HepG2 (cell line): ENCODE measurements at regions not wholly inside any gene's neighbourhood (a gene's known extent, or its start where the extent isn't known, plus 50 kb on each side); places are given as distances from the start of the nearest gene placed in this dataset.

Source experiments
- ATAC-seq: fragments of 200-7000 bp; cut with Tn5 transposase; 3 replicates; pipeline ENCODE4 v1.9.1; 2020; ENCODE audit warnings: mild to moderate bottlenecking, moderate library complexity
- BruUV-seq: library from RNA; stranded (reverse); fragments of 400-500 nt; replicated peaks from 2 replicates; lab custom pipeline; 2021; lab: Mats Ljungman, UMichigan
- CTCF ChIA-PET: fragments of 300-600 bp; formaldehyde crosslinking; extraction: SDS; loops from one replicate; lab custom pipeline; 2021; ENCODE audit warnings: low total read pairs, inconsistent platforms, low intra/inter-chr PET ratio; lab: Yijun Ruan, JAX
- POLR2A ChIA-PET: fragments of 350-600 bp; sonication (Branson Sonifier 250); formaldehyde crosslinking; loops from one replicate; lab custom pipeline; 2020; ENCODE audit warnings: antibody characterized with exemption, inconsistent platforms; lab: Yijun Ruan, JAX
- DNase-seq: peaks from one replicate; pipeline ENCODE4 v3.0.0-alpha.2; 2015; ENCODE audit warnings: low spot score
- FAIRE-seq: peaks from 3 replicates; lab custom pipeline; 2011; peaks lifted over from hg19 to GRCh38; lab: Jason Lieb, UNC
- H2AFZ ChIP-seq: one replicate; pipeline ENCODE4 v1.6.1; 2011; ENCODE audit warnings: low read length, inconsistent platforms
- H3K27ac ChIP-seq: fragments of 300-600 bp; 3 replicates; pipeline ENCODE4 v1.8.0; 2011; ENCODE audit warnings: mixed run types, mild to moderate bottlenecking, mixed read lengths, low read length, inconsistent platforms; ENCODE audit not compliant: insufficient read depth; ENCODE audit errors: extremely low read length
- H3K27me3 ChIP-seq, 2 experiments: fragments of 200-600 bp in 1 of 2; 2 replicates in 1 of 2; 3 replicates in 1 of 2; pipeline versions ENCODE4 v1.6.0 to v1.8.0; 2011; ENCODE audit warnings: low read length in 2 of 2, mild to moderate bottlenecking in 2 of 2, moderate library complexity in 2 of 2, inconsistent platforms in 1 of 2; ENCODE audit not compliant: insufficient read depth in 2 of 2, control insufficient read depth in 1 of 2
- H3K36me3 ChIP-seq, 2 experiments: fragments of 200-600 bp in 1 of 2; replicated peaks in 1 of 2; 2 replicates in 1 of 2; 3 replicates in 1 of 2; pipeline versions ENCODE4 v1.5.1 to v1.8.0; 2011; ENCODE audit warnings: low read length in 2 of 2, inconsistent platforms in 1 of 2; ENCODE audit not compliant: insufficient read depth in 2 of 2, control insufficient read depth in 1 of 2
- H3K4me1 ChIP-seq: 2 replicates; pipeline ENCODE4 v1.5.1; 2012; ENCODE audit warnings: low read length, inconsistent platforms; ENCODE audit not compliant: insufficient read depth
- H3K4me2 ChIP-seq: 2 replicates; pipeline ENCODE4 v1.6.0; 2011; ENCODE audit warnings: low read depth, low read length, inconsistent platforms
- H3K4me3 ChIP-seq, 3 experiments: fragments of 200-600 bp in 1 of 3; sonication (generic), shearing (Covaris generic) in 1 of 3; replicated peaks in 1 of 3; 2 replicates each; pipeline ENCODE4 v1.5.1; 2011 to 2016; ENCODE audit warnings: low read length in 3 of 3, inconsistent platforms in 2 of 3, low read depth in 2 of 3, mild to moderate bottlenecking in 2 of 3, control low read depth in 1 of 3, mixed read lengths in 1 of 3; ENCODE audit not compliant: insufficient read depth in 1 of 3
- H3K79me2 ChIP-seq: one replicate; pipeline ENCODE4 v1.6.1; 2011; ENCODE audit warnings: low read length, inconsistent platforms; ENCODE audit not compliant: insufficient read depth
- H3K9ac ChIP-seq: 2 replicates; pipeline ENCODE4 v1.6.0; 2011; ENCODE audit warnings: mild to moderate bottlenecking, low read depth, low read length, inconsistent platforms; ENCODE audit not compliant: insufficient read depth
- H3K9me3 ChIP-seq: 2 replicates; pipeline ENCODE4 v1.5.1; 2012; ENCODE audit warnings: mild to moderate bottlenecking, low read length
- H4K20me1 ChIP-seq: 2 replicates; pipeline ENCODE4 v1.6.0; 2011; ENCODE audit warnings: inconsistent platforms, mild to moderate bottlenecking, low read length, moderate library complexity; ENCODE audit not compliant: insufficient read depth
- E2F2 ChIP-seq: sonication (generic); formaldehyde crosslinking; IDR thresholded peaks from 2 replicates; pipeline ENCODE4 v1.4.0; 2020; ENCODE audit warnings: missing genetic modification reagents, borderline replicate concordance
- KIAA2018 ChIP-seq: sonication (generic); formaldehyde crosslinking; IDR thresholded peaks from 2 replicates; pipeline ENCODE4 v1.5.0; 2020; ENCODE audit warnings: mild to moderate bottlenecking, missing genetic modification reagents, borderline replicate concordance
- NR2F6 ChIP-seq, 2 experiments: IDR thresholded peaks; 2 replicates each; pipeline ENCODE4 v1.6.1; 2016; ENCODE audit warnings: antibody characterized with exemption in 1 of 2, mild to moderate bottlenecking in 1 of 2
- ZNF18 ChIP-seq: sonication (generic); formaldehyde crosslinking; IDR thresholded peaks from 2 replicates; pipeline ENCODE4 v1.8.0; 2022; ENCODE audit warnings: mild to moderate bottlenecking, missing genetic modification reagents; ENCODE audit not compliant: insufficient replicate concordance
- WGBS: methylation state at CpG from one replicate; pipeline ENCODE4 v1.1.6; 2017; ENCODE audit warnings: low lambda C conversion rate; 5-methylcytosine and 5-hydroxymethylcytosine counted together
- in situ Hi-C: cut with HindIII; loops from 2 replicates; pipeline ENCODE4 v1.10.0; 2017; ENCODE audit warnings: low pct_unique_long_range_greater_than_20kb; ENCODE audit not compliant: extremely low pct_ligation_motif_present
- intact Hi-C: fragments of 100-400 bp; cut with micrococcal nuclease; formaldehyde crosslinking; loops from one replicate; pipeline ENCODE4 v1.10.0; 2022; ENCODE audit not compliant: unreplicated experiment
- TF ChIP-seq, protein P1 (sequence below): sonication (generic); formaldehyde crosslinking; IDR thresholded peaks from 2 replicates; pipeline ENCODE4 v1.5.1; 2020; ENCODE audit warnings: mild to moderate bottlenecking, missing genetic modification reagents, borderline replicate concordance

DNA sequence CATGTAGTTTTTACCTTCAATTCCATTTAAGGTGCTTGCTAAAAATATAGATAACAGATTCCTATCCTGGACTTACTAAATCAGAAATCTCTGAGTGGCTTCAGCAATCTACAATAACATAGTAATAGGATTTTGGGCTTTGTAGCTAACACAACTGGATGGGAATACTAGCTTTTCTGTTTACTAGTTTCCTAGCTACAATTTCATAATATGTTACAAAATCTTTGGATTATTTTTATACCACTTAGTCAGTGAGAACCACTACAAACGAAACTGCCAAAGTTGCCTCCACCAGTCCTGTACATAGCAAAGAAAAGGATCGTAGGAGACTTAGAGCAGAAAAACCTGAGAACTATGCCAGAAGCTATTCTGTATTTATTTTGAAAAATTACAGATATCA, 87.7 kb upstream of the ANO3 start (continued):
- TF ChIP-seq ZNF18, result no peak
- TF ChIP-seq NR2F6 (IDR thresholded peaks at IDR 0.05), result no peak
- TF ChIP-seq NR2F6 (CRISPR knock-in tag; IDR thresholded peaks at IDR 0.05), result no peak

DNA sequence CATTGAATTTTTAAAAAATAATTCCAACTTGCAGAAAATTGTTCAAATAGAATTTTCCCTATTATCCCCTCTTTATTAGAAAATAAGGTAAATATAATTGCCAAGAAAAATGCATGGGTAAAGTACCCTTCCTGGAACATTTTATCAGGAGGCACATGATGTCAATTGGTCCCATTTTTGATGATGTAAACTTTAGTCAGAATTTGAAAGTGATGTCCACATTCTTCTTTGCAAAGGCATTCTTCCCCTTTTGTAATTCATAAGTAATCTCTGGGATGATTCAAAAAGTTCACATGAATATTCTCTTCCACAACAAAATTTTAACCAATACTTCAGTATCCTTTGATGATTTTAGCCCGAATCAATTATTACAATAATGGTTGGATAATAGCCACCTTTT, 86.9 kb upstream of the ANO3 start:
- no peak for FAIRE-seq
- CTCF ChIA-PET, result no interaction called here
- WGBS, result 2% methylated on average over 1 of the region's 1 CpG
- TF ChIP-seq, protein P1, sequence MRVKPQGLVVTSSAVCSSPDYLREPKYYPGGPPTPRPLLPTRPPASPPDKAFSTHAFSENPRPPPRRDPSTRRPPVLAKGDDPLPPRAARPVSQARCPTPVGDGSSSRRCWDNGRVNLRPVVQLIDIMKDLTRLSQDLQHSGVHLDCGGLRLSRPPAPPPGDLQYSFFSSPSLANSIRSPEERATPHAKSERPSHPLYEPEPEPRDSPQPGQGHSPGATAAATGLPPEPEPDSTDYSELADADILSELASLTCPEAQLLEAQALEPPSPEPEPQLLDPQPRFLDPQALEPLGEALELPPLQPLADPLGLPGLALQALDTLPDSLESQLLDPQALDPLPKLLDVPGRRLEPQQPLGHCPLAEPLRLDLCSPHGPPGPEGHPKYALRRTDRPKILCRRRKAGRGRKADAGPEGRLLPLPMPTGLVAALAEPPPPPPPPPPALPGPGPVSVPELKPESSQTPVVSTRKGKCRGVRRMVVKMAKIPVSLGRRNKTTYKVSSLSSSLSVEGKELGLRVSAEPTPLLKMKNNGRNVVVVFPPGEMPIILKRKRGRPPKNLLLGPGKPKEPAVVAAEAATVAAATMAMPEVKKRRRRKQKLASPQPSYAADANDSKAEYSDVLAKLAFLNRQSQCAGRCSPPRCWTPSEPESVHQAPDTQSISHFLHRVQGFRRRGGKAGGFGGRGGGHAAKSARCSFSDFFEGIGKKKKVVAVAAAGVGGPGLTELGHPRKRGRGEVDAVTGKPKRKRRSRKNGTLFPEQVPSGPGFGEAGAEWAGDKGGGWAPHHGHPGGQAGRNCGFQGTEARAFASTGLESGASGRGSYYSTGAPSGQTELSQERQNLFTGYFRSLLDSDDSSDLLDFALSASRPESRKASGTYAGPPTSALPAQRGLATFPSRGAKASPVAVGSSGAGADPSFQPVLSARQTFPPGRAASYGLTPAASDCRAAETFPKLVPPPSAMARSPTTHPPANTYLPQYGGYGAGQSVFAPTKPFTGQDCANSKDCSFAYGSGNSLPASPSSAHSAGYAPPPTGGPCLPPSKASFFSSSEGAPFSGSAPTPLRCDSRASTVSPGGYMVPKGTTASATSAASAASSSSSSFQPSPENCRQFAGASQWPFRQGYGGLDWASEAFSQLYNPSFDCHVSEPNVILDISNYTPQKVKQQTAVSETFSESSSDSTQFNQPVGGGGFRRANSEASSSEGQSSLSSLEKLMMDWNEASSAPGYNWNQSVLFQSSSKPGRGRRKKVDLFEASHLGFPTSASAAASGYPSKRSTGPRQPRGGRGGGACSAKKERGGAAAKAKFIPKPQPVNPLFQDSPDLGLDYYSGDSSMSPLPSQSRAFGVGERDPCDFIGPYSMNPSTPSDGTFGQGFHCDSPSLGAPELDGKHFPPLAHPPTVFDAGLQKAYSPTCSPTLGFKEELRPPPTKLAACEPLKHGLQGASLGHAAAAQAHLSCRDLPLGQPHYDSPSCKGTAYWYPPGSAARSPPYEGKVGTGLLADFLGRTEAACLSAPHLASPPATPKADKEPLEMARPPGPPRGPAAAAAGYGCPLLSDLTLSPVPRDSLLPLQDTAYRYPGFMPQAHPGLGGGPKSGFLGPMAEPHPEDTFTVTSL (CRISPR knock-in tag), result no peak
- no peak for TF ChIP-seq E2F2
- no peak for TF ChIP-seq KIAA2018 (CRISPR knock-in tag)

More for the DNA sequence above, 86.9 kb upstream of the ANO3 start:
- POLR2A ChIA-PET, result no interaction called here
- H3K79me2 ChIP-seq, result no peaks in the 10 kb centered on the region
- H3K9ac ChIP-seq, result no peak overlapping the region
- no TSS peak for BruUV-seq
- in situ Hi-C loops (no loop called here), intact Hi-C loops (no loop called here)
- H4K20me1 ChIP-seq, result no peaks in the 10 kb centered on the region
- no peaks in the 10 kb centered on the region for H3K36me3 ChIP-seq
- no peaks in the 10 kb centered on the region; a peak in 1 of 5 replicates for H3K27me3 ChIP-seq
- H3K9me3 ChIP-seq, result no peaks in the 10 kb centered on the region
- ATAC-seq (no peak), DNase-seq (no peak)
- H3K4me3 ChIP-seq, result no peak overlapping the region
- H3K27ac ChIP-seq, result no peak overlapping the region
- H2AFZ ChIP-seq, result no peak overlapping the region
- H3K4me2 ChIP-seq, result no peak overlapping the region
- H3K4me1 ChIP-seq, result no peaks in the 10 kb centered on the region
